NT2/D1 (cell line): ENCODE measurements at regions not wholly inside any gene's neighbourhood (a gene's known extent, or its start where the extent isn't known, plus 50 kb on each side); places are given as distances from the start of the nearest gene placed in this dataset.

Experiments
- DNase-seq: peaks from one replicate; pipeline ENCODE4 v3.0.0-alpha.2; 2011; ENCODE audit warnings: low read depth, low spot score
- H3K27me3 ChIP-seq: 2 replicates; pipeline ENCODE4 v1.6.0; 2011; ENCODE audit warnings: mild to moderate bottlenecking; ENCODE audit not compliant: insufficient read length, insufficient read depth
- H3K36me3 ChIP-seq: 2 replicates; pipeline ENCODE4 v1.6.1; 2011; ENCODE audit warnings: mild to moderate bottlenecking, low read length, mixed read lengths; ENCODE audit not compliant: insufficient read depth, insufficient read length
- H3K4me1 ChIP-seq: 2 replicates; pipeline ENCODE4 v1.5.1; 2011; ENCODE audit not compliant: insufficient read depth, insufficient read length
- H3K4me3 ChIP-seq: 2 replicates; pipeline ENCODE4 v1.5.1; 2011; ENCODE audit warnings: low read depth; ENCODE audit not compliant: insufficient read length
- H3K9ac ChIP-seq: 2 replicates; pipeline ENCODE4 v1.6.0; 2011; ENCODE audit warnings: low read depth; ENCODE audit not compliant: insufficient read length
- H3K9me3 ChIP-seq: 2 replicates; pipeline ENCODE4 v1.5.1; 2011; ENCODE audit warnings: mild to moderate bottlenecking, low read length; ENCODE audit not compliant: insufficient read depth
- SUZ12 ChIP-seq: IDR thresholded peaks from 2 replicates; pipeline ENCODE4 v1.6.1; 2011; ENCODE audit not compliant: insufficient read length, insufficient read depth; ENCODE audit errors: extremely low read depth
- YY1 ChIP-seq: IDR thresholded peaks from 2 replicates; pipeline ENCODE4 v1.6.1; 2011; ENCODE audit not compliant: insufficient read length, insufficient read depth
- ZNF274 ChIP-seq: IDR thresholded peaks from 2 replicates; pipeline ENCODE4 v1.6.1; 2011; ENCODE audit warnings: mild to moderate bottlenecking, low read depth, low read length

- Histone ChIP-seq H3K36me3 (no peaks in the 10 kb centered on the region), H3K27me3 (no peaks in the 10 kb centered on the region), H3K9me3 (peaks cover 15% of the 10 kb centered on the region), H3K4me3 (no peak overlapping the region), H3K4me1 (peaks cover 12% of the 10 kb centered on the region), H3K9ac (peak overlapping the region; percentile 12)
- DNase-seq: peak; percentile 70
- no peak for TF ChIP-seq SUZ12
These were observed 56.0 kb upstream of the TSPAN18 start for GRCh38 chr11:44670794-44671193.

DNA sequence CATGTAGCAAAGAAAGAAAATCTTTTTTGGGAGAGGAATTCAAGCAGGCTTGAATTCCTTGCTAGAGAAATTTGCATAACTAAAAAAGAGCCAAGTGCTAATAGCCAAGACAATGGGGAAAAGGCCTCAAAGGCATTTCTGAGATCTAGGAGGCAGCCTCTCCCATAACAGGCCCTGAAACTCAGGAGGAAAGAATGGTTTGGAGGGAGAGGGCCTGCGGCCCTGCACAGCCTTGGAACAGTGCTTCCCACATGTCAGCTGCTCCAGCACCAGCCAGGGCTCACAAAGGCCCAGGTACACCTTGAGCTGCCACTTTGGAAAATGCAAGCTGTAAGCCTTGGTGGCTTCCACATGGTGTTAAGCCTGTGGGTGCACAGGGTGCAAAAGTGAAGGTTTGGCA is 55.5 kb upstream of the TSPAN18 start:
- peaks cover 8% of the 10 kb centered on the region for H3K4me1 ChIP-seq
- peaks cover 15% of the 10 kb centered on the region for H3K9me3 ChIP-seq
- peak overlapping the region; percentile 57 for H3K9ac ChIP-seq
- DNase-seq: peak; percentile 96
- H3K4me3 ChIP-seq: no peak overlapping the region
- H3K27me3 ChIP-seq: no peaks in the 10 kb centered on the region
- no peak for TF ChIP-seq YY1
- no peak for TF ChIP-seq SUZ12
- no peak for TF ChIP-seq ZNF274
- no peaks in the 10 kb centered on the region for H3K36me3 ChIP-seq

DNA sequence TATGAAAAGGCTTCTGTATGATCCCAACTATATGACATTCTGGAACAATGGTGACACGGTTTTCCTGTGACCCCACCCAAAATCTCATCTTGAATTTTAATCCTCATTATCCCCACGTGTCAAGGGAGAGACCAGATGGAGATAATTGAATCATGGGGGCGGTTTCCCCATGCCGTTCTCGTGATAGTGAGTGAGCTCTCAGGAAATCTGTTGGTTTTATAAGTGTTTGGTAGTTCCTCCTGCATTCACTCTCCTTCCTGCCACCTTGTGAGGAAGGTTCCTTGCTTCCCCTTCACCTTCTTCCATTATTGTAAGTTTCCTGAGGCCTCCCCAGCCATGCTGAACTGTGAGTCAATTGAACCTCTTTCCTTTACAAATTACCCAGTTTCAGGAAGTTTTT is 53.1 kb upstream of the TSPAN18 start:
- H3K4me1 ChIP-seq: peaks cover 10% of the 10 kb centered on the region
- TF ChIP-seq ZNF274 (no peak), SUZ12 (no peak), YY1 (no peak)
- DNase-seq: no peak
- no peak overlapping the region for H3K9ac ChIP-seq
- no peak overlapping the region for H3K4me3 ChIP-seq
- no peaks in the 10 kb centered on the region for H3K27me3 ChIP-seq
- H3K36me3 ChIP-seq: no peaks in the 10 kb centered on the region
- H3K9me3 ChIP-seq: peaks cover 15% of the 10 kb centered on the region

GRCh38 chr11:44674809-44675208 is 52.0 kb upstream of the TSPAN18 start:
- peaks cover 11% of the 10 kb centered on the region for H3K4me1 ChIP-seq
- peaks cover 15% of the 10 kb centered on the region for H3K9me3 ChIP-seq
- H3K4me3 ChIP-seq: no peak overlapping the region
- no peak for DNase-seq
- H3K27me3 ChIP-seq: no peaks in the 10 kb centered on the region
- H3K36me3 ChIP-seq: no peaks in the 10 kb centered on the region
- no peak for TF ChIP-seq ZNF274
- TF ChIP-seq YY1: no peak
- TF ChIP-seq SUZ12: no peak
- H3K9ac ChIP-seq: no peak overlapping the region

DNA sequence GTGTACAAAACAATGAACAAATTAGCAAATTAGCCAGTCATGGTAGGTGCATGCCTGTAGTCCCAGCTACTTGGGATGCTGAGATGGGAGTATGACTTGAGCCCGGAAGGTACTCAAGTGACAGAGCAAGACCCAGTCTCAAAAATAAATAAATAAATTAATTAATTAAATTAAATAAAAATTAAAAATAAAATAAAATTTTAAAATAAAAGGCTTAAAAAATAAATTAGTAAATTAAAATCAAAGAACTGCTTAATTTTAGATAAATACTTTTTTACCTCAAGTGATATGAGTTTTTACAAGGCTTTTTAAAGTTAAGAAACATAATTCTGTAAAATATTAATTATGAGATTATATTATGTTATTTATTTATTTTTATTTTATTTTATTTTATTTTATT is 50.9 kb upstream of the TSPAN18 start:
- Histone ChIP-seq H3K9ac (no peak overlapping the region), H3K9me3 (peaks cover 15% of the 10 kb centered on the region), H3K4me1 (peaks cover 17% of the 10 kb centered on the region), H3K4me3 (no peak overlapping the region), H3K36me3 (no peaks in the 10 kb centered on the region), H3K27me3 (no peaks in the 10 kb centered on the region)
- no peak for DNase-seq
- TF ChIP-seq YY1: no peak
- no peak for TF ChIP-seq SUZ12
- TF ChIP-seq ZNF274: no peak
